HFF-Myc (cell line): ENCODE measurements at regions not wholly inside any gene's neighbourhood (a gene's known extent, or its start where the extent isn't known, plus 50 kb on each side); places are given as distances from the start of the nearest gene placed in this dataset.

ENCODE experiments used
- DNase-seq: peaks from one replicate; pipeline ENCODE4 v3.0.0-alpha.2; 2011; ENCODE audit warnings: low read depth; ENCODE audit errors: extremely low read depth
- H3K4me3 ChIP-seq: replicated peaks from 2 replicates; pipeline ENCODE4 v1.5.1; 2011; ENCODE audit warnings: low read depth, mild to moderate bottlenecking, control low read depth, low read length
- CTCF ChIP-seq: IDR thresholded peaks from 2 replicates; pipeline ENCODE4 v1.5.1; 2012; ENCODE audit warnings: mild to moderate bottlenecking, low read depth, low read length, control low read depth; ENCODE audit errors: missing control alignments

- no peak overlapping the region for H3K4me3 ChIP-seq
- no peak for TF ChIP-seq CTCF
- DNase-seq: no peak
Measured at GRCh38 chr7:65238785-65239184, 134.9 kb upstream of the ZNF92 start.

- no peak overlapping the region for H3K4me3 ChIP-seq
- no peak for DNase-seq
- no peak for TF ChIP-seq CTCF
Measured at GRCh38 chr7:65235586-65235985, 138.1 kb upstream of the ZNF92 start.

GRCh38 chr7:65233409-65234034 is 140.1 kb upstream of the ZNF92 start:
- DNase-seq: no peak
- no peak for TF ChIP-seq CTCF
- H3K4me3 ChIP-seq: no peak overlapping the region

GRCh38 chr7:65230231-65230630 is 143.4 kb upstream of the ZNF92 start:
- DNase-seq: no peak
- no peak for TF ChIP-seq CTCF

GRCh38 chr7:65225422-65226006 is 148.1 kb upstream of the ZNF92 start:
- TF ChIP-seq CTCF: no peak
- DNase-seq: no peak

More at GRCh38 chr7:65230231-65230630, 143.4 kb upstream of the ZNF92 start:
- H3K4me3 ChIP-seq: no peak overlapping the region

GRCh38 chr7:65222655-65223054 is 151.0 kb upstream of the ZNF92 start:
- DNase-seq: no peak

More at GRCh38 chr7:65225422-65226006, 148.1 kb upstream of the ZNF92 start:
- H3K4me3 ChIP-seq: no peak overlapping the region

More at GRCh38 chr7:65222655-65223054, 151.0 kb upstream of the ZNF92 start:
- H3K4me3 ChIP-seq: no peak overlapping the region
- TF ChIP-seq CTCF: no peak
